LNCaP clone FGC (cell line): ENCODE measurements at regions not wholly inside any gene's neighbourhood (a gene's known extent, or its start where the extent isn't known, plus 50 kb on each side); places are given as distances from the start of the nearest gene placed in this dataset.
"Not testable (repeated sequence)": the region's sequence is repeated elsewhere in the genome, so short reads cannot be mapped to it uniquely, and the experiment has no call there.

ENCODE experiments used
- DNase-seq: peaks from one replicate; pipeline ENCODE4 v3.0.0-alpha.2; 2011; ENCODE audit warnings: low read depth
- H3K4me3 ChIP-seq: 2 replicates; pipeline ENCODE4 v1.5.1; 2011; ENCODE audit warnings: mild to moderate bottlenecking, low read depth, low read length, control low read depth
- TF ChIP-seq, protein P1 (sequence below): IDR thresholded peaks from 2 replicates; pipeline ENCODE4 v1.5.1; 2012; ENCODE audit warnings: mild to moderate bottlenecking; ENCODE audit not compliant: control insufficient read depth, insufficient read depth; ENCODE audit errors: extremely low read depth

DNA sequence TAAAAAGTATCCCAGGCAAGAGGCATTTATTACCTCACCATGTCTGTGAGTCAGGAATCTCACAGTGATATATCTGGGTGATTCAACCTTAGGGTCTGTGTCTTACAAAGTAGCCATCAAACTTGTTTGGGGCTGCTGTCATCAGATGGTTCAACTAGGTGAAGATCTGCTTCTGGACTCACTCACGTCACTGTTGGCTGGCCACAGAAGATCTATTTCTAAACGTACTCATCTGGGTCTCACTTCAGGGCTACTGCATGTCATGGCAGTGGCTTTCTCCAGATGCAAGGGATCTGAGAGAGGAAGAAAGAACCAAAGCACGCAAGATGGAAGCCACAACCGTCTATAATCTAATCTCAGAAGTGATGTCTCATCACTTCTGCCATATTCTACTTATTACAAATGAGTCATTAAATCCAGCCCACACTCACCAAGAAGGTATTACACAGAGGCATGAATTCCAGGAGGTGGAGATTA is 267.8 kb upstream of the ANKRD50 start:
- TF ChIP-seq, protein P1, sequence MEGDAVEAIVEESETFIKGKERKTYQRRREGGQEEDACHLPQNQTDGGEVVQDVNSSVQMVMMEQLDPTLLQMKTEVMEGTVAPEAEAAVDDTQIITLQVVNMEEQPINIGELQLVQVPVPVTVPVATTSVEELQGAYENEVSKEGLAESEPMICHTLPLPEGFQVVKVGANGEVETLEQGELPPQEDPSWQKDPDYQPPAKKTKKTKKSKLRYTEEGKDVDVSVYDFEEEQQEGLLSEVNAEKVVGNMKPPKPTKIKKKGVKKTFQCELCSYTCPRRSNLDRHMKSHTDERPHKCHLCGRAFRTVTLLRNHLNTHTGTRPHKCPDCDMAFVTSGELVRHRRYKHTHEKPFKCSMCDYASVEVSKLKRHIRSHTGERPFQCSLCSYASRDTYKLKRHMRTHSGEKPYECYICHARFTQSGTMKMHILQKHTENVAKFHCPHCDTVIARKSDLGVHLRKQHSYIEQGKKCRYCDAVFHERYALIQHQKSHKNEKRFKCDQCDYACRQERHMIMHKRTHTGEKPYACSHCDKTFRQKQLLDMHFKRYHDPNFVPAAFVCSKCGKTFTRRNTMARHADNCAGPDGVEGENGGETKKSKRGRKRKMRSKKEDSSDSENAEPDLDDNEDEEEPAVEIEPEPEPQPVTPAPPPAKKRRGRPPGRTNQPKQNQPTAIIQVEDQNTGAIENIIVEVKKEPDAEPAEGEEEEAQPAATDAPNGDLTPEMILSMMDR, result no peak
- no peak overlapping the region for H3K4me3 ChIP-seq
- DNase-seq, result no peak

DNA sequence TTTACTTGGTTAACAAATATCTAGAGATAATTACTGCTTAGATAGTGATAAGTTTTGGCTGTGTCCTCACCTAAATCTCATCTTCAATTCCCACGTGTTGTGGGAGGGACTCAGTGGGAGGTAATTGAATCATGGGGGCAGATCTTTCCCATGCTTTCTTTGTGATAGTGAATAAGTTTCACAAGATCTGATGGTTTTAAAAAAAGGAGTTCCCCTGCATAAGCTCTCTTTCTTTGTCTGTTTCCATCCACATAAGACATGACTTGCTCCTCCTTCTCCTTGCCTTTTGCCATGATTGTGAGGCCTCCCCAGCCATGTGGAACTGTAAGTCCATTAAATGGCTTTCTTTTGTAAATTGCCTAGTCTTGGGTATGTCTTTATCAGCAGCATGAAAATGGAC is 266.0 kb upstream of the ANKRD50 start:
- DNase-seq, H3K4me3 ChIP-seq: not testable (repeated sequence)

DNA sequence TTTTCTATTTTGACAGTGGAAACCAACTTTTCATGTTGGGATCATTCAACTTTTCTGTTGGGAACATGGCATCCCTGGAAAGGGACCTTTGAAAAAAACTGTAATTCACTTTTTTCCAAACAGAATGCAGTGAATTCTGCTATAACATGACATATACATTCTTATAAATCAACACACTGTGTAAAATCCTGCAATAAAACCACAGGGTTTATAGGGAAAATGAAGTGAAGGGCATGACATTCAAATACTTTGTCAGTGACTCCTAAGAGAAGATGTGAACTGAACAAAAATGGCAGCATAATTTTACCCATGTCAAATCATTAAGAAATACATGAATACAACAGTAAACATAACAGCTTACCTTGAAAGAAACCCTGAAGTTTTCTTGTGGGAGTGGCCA is 264.5 kb upstream of the ANKRD50 start:
- DNase-seq, result no peak
- TF ChIP-seq, protein P1, result no peak
- H3K4me3 ChIP-seq, result no peak overlapping the region

DNA sequence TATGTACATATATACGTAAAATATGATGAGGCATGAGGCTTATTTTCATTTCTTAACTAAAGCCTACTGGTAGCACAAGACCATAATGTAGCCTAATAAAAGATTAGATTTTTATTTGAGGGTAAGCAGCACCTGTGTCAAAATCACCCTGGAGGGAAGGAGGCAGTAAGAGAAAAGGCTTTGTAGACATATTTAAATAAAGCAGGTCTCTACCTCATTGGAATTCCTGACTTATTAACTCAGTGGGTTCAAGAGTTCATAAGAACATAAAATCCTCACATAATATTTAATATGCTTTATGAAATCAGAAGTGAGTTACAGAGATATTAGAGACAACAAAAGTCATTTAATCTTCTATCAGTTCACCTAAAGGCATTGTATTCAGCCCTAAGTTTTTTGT is 261.6 kb upstream of the ANKRD50 start:
- DNase-seq, result no peak
- TF ChIP-seq, protein P1, result no peak
- no peak overlapping the region for H3K4me3 ChIP-seq

DNA sequence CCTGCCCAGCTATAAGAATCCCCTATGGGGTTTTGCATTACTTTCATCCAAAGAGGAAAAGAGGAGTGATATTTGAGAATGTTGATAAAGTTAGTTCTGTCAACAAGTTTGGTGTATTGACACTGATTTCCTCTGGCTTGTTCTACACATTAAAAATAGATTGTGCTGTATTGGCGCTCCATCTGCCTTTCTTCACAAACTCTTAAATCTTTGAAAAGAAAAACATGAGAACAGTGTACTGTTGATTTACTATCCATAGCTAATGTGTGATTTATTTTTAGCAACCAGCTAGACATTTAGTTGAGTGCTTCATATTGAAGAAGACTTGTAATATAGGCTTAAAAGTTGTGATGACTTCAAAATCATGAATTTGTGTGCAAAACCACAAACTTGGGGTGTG is 261.2 kb upstream of the ANKRD50 start:
- H3K4me3 ChIP-seq, result no peak overlapping the region
- DNase-seq, result no peak
- TF ChIP-seq, protein P1, result no peak

DNA sequence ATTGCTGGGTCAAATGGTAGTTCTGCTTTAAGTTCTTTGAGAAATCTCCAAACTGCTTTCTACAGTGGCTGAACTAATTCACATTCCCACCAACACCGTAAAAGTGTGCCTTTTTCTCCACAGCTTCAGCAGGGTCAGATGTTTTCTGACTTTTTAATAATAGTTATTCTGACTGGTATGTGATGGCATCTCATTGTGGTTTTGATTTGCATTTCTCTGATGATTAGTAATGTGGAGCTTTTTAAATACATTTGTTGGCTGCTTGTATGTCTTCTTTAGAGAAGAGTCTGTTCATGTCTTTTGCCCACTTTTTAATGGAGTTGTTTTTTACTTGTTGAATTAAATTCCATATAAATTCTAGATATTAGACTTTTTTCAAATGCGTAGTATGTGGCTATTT is 257.5 kb upstream of the ANKRD50 start:
- TF ChIP-seq, protein P1, result no peak

DNA sequence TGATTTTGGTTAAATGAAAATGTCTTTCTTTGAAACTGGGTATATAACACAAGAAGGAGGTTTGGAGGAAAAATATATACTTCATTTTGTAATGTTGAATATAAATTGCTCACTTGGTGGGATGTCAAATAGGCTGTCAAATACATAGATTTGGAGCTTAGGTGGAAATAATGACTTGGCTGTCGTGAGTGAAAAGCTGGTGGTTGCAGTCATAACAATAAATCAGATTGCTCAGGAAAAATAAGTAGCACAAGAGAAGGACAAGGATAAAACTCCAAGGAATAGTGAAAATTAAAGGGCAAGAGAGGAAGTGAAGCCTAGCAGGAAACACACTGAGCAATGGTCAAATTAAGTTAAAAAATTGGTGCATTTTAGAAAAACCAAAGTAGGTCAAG is 253.0 kb upstream of the ANKRD50 start:
- H3K4me3 ChIP-seq, result no peak overlapping the region
- TF ChIP-seq, protein P1, result no peak
- DNase-seq, result no peak

More for the DNA sequence above, 257.5 kb upstream of the ANKRD50 start:
- H3K4me3 ChIP-seq, result no peak overlapping the region
- no peak for DNase-seq
